H9 (cell line): ENCODE measurements at regions not wholly inside any gene's neighbourhood (a gene's known extent, or its start where the extent isn't known, plus 50 kb on each side); places are given as distances from the start of the nearest gene placed in this dataset.

Experiments
- DNase-seq: peaks from one replicate; pipeline ENCODE4 v3.0.0-alpha.2; 2017
- H2AFZ ChIP-seq: one replicate; pipeline ENCODE4 v1.6.1; 2013; ENCODE audit warnings: mild to moderate bottlenecking, low read length, control low read depth, moderate library complexity
- H2AK5ac ChIP-seq: 2 replicates; pipeline ENCODE4 v1.6.1; 2013; ENCODE audit warnings: low read length, control low read depth, mixed read lengths; ENCODE audit not compliant: insufficient read length
- H2BK120ac ChIP-seq: one replicate; pipeline ENCODE4 v1.6.1; 2013; ENCODE audit warnings: low read depth, mild to moderate bottlenecking, low read length, control low read depth, inconsistent platforms; ENCODE audit not compliant: poor library complexity, severe bottlenecking
- H2BK12ac ChIP-seq: 2 replicates; pipeline ENCODE4 v1.6.1; 2013; ENCODE audit warnings: low read length, control low read depth, mixed read lengths, low read depth; ENCODE audit not compliant: insufficient read length
- H2BK15ac ChIP-seq: 2 replicates; pipeline ENCODE4 v1.6.1; 2013; ENCODE audit warnings: low read depth, low read length, control low read depth
- H2BK20ac ChIP-seq: one replicate; pipeline ENCODE4 v1.6.1; 2013; ENCODE audit warnings: low read depth, mild to moderate bottlenecking, low read length, control low read depth, inconsistent platforms; ENCODE audit not compliant: poor library complexity, severe bottlenecking
- H2BK5ac ChIP-seq: 2 replicates; pipeline ENCODE4 v1.6.1; 2013; ENCODE audit warnings: low read length, control low read depth, mixed read lengths; ENCODE audit not compliant: insufficient read length
- H3K14ac ChIP-seq: 2 replicates; pipeline ENCODE4 v1.6.1; 2013; ENCODE audit warnings: low read length, control low read depth; ENCODE audit not compliant: insufficient read depth
- H3K18ac ChIP-seq: 2 replicates; pipeline ENCODE4 v1.6.1; 2013; ENCODE audit warnings: low read depth, mild to moderate bottlenecking, mixed read lengths, low read length, control low read depth; ENCODE audit not compliant: insufficient read length
- H3K23ac ChIP-seq: 2 replicates; pipeline ENCODE4 v1.6.1; 2013; ENCODE audit warnings: low read length, control low read depth, mixed read lengths, low read depth; ENCODE audit not compliant: insufficient read length
- H3K23me2 ChIP-seq: 2 replicates; pipeline ENCODE4 v1.6.1; 2013; ENCODE audit warnings: low read depth, mild to moderate bottlenecking, mixed read lengths, low read length, control low read depth; ENCODE audit not compliant: insufficient read length, poor library complexity, severe bottlenecking
- H3K27ac ChIP-seq: 2 replicates; pipeline ENCODE4 v1.5.1; 2013; ENCODE audit warnings: low read length, control low read depth, mixed read lengths, low read depth; ENCODE audit not compliant: insufficient read length
- H3K27me3 ChIP-seq: 2 replicates; pipeline ENCODE4 v1.6.1; 2013; ENCODE audit warnings: low read length, control low read depth, inconsistent platforms; ENCODE audit not compliant: insufficient read depth
- H3K4ac ChIP-seq: 2 replicates; pipeline ENCODE4 v1.6.1; 2013; ENCODE audit warnings: low read depth, mild to moderate bottlenecking, control low read depth, inconsistent platforms, low read length, moderate library complexity
- H3K4me1 ChIP-seq: 2 replicates; pipeline ENCODE4 v1.6.1; 2013; ENCODE audit warnings: low read length, control low read depth, inconsistent platforms; ENCODE audit not compliant: insufficient read depth
- H3K4me2 ChIP-seq: 2 replicates; pipeline ENCODE4 v1.6.1; 2013; ENCODE audit warnings: low read length, control low read depth, mixed read lengths; ENCODE audit not compliant: insufficient read length, insufficient read depth
- H3K56ac ChIP-seq: 2 replicates; pipeline ENCODE4 v1.6.1; 2013; ENCODE audit warnings: low read depth, mild to moderate bottlenecking, mixed read lengths, low read length, control low read depth; ENCODE audit not compliant: insufficient read length
- H3K79me1 ChIP-seq: 2 replicates; pipeline ENCODE4 v1.6.1; 2013; ENCODE audit warnings: low read depth, mild to moderate bottlenecking, moderate library complexity, low read length, control low read depth, inconsistent platforms; ENCODE audit not compliant: insufficient read depth, poor library complexity, severe bottlenecking
- H3K79me2 ChIP-seq: 2 replicates; pipeline ENCODE4 v1.6.1; 2013; ENCODE audit warnings: low read length, control low read depth, inconsistent platforms; ENCODE audit not compliant: insufficient read depth
- H3K9ac ChIP-seq: 2 replicates; pipeline ENCODE4 v1.6.1; 2013; ENCODE audit warnings: low read length, control low read depth, mixed read lengths; ENCODE audit not compliant: insufficient read length; ENCODE audit errors: extremely low read depth
- H3K9me3 ChIP-seq: one replicate; pipeline ENCODE4 v1.6.1; 2013; ENCODE audit warnings: low read depth, low read length, inconsistent platforms; ENCODE audit not compliant: control insufficient read depth
- H3T11ph ChIP-seq: one replicate; pipeline ENCODE4 v1.6.1; 2013; ENCODE audit warnings: mild to moderate bottlenecking, low read length, control low read depth, inconsistent platforms
- H4K20me1 ChIP-seq: one replicate; pipeline ENCODE4 v1.6.1; 2013; ENCODE audit not compliant: control insufficient read depth, insufficient read length, insufficient read depth
- H4K5ac ChIP-seq: 2 replicates; pipeline ENCODE4 v1.6.1; 2013; ENCODE audit warnings: low read depth, mild to moderate bottlenecking, mixed read lengths, low read length, control low read depth; ENCODE audit not compliant: insufficient read length
- H4K8ac ChIP-seq: replicated peaks from 2 replicates; pipeline ENCODE4 v1.6.1; 2013; ENCODE audit warnings: low read length, control low read depth, mixed read lengths, low read depth; ENCODE audit not compliant: insufficient read length
- H4K91ac ChIP-seq: 2 replicates; pipeline ENCODE4 v1.6.1; 2013; ENCODE audit warnings: low read depth, mild to moderate bottlenecking, moderate library complexity, mixed read lengths, low read length, control low read depth; ENCODE audit not compliant: insufficient read length
- H3K27ac Mint-ChIP-seq, 3 experiments: 2 replicates in 2 of 3; 3 replicates in 1 of 3; pipeline ENCODE4 v1.8.0; 2020 to 2021; ENCODE audit warnings: mixed read lengths in 3 of 3, mild to moderate bottlenecking in 1 of 3, moderate library complexity in 1 of 3
- H3K27me3 Mint-ChIP-seq: 2 replicates; pipeline ENCODE4 v1.8.0; 2021; ENCODE audit warnings: low read depth, mild to moderate bottlenecking, moderate library complexity, mixed read lengths
- H3K36me3 Mint-ChIP-seq, 3 experiments: 2 replicates in 2 of 3; 3 replicates in 1 of 3; pipeline ENCODE4 v1.8.0; 2020 to 2021; ENCODE audit warnings: low read depth in 3 of 3, mixed read lengths in 3 of 3; ENCODE audit not compliant: insufficient read depth in 1 of 3
- H3K4me1 Mint-ChIP-seq, 2 experiments: 2 replicates each; pipeline ENCODE4 v1.8.0; 2020; ENCODE audit warnings: mixed read lengths in 2 of 2
- H3K4me3 Mint-ChIP-seq, 2 experiments: 2 replicates in 1 of 2; 3 replicates in 1 of 2; pipeline ENCODE4 v1.8.0; 2020 to 2021; ENCODE audit warnings: mild to moderate bottlenecking in 2 of 2, mixed read lengths in 2 of 2, moderate library complexity in 1 of 2
- H3K9me3 Mint-ChIP-seq, 2 experiments: 2 replicates in 1 of 2; 3 replicates in 1 of 2; pipeline ENCODE4 v1.8.0; 2020; ENCODE audit warnings: mild to moderate bottlenecking in 2 of 2, mixed read lengths in 2 of 2, moderate library complexity in 1 of 2
- WGBS: extraction: QIAGEN DNeasy Blood & Tissue Kit; methylation state at CpG from one replicate; pipeline ENCODE4 v1.1.7; 2013; ENCODE audit warnings: missing lambda C conversion rate, low lambda C conversion rate, mixed read lengths; ENCODE audit not compliant: insufficient read length; ENCODE audit errors: extremely low coverage; 5-methylcytosine and 5-hydroxymethylcytosine counted together
- TF ChIP-seq, protein P1 (sequence below): fragments of 200-600 bp; sonication (generic); conservative IDR thresholded peaks from 3 replicates; pipeline ENCODE4 v1.8.0; 2021; ENCODE audit warnings: antibody characterized with exemption, mild to moderate bottlenecking

DNA sequence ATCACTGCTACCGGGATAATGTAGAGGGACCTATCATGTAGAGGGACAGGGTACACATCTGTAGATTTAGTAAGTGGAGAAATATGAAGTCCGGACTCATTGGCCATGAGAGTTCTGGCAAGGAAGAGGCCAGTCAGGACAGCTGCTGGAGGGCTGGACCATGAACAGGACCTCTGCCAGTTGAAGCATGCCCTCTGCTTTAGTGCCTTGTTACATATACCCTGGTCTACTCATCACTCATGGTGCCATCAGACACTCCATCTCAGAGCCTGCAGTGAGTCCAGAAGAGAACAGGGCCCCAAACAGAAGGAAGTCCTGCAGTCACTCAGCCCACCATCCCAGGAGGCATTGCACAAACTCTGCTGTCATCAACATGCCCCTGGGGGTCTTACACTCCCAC is 54.7 kb upstream of the CA12 start:
- Histone ChIP-seq H3K18ac (no peak overlapping the region), H3T11ph (no peak overlapping the region), H3K9me3 (no peaks in the 10 kb centered on the region), H2AK5ac (no peak overlapping the region), H3K14ac (peak overlapping the region; percentile 58; the same call in 1 of the 2 replicates), H4K91ac (no peak overlapping the region), H3K23me2 (peaks cover 5% of the 10 kb centered on the region), H4K8ac (peak overlapping the region; percentile 48), H3K79me2 (no peaks in the 10 kb centered on the region), H3K4me2 (no peak overlapping the region), H2BK12ac (no peak overlapping the region), H3K4me1 (peaks cover 16% of the 10 kb centered on the region), H4K20me1 (no peaks in the 10 kb centered on the region), H3K23ac (no peak overlapping the region), H3K4ac (no peak overlapping the region), H3K79me1 (no peaks in the 10 kb centered on the region), H2BK120ac (no peak overlapping the region), H2BK5ac (no peak overlapping the region), H4K5ac (no peak overlapping the region), H2BK15ac (no peak overlapping the region), H3K9ac (no peak overlapping the region), H3K56ac (no peak overlapping the region), H2BK20ac (no peak overlapping the region), H2AFZ (peak overlapping the region; percentile 40), H3K27me3 (no peaks in the 10 kb centered on the region), H3K27ac (no peak overlapping the region)
- peaks cover 7% of the 10 kb centered on the region for H3K27me3 Mint-ChIP-seq
- no peaks in the 10 kb centered on the region; a peak in 1 of 7 replicates for H3K36me3 Mint-ChIP-seq
- no peak for DNase-seq
- no peak overlapping the region for H3K4me3 Mint-ChIP-seq
- H3K9me3 Mint-ChIP-seq: no peaks in the 10 kb centered on the region
- peak overlapping the region in 2 of 3 experiments; percentile 52 to 70; a peak in 4 of 7 replicates for H3K27ac Mint-ChIP-seq
- TF ChIP-seq, protein P1, sequence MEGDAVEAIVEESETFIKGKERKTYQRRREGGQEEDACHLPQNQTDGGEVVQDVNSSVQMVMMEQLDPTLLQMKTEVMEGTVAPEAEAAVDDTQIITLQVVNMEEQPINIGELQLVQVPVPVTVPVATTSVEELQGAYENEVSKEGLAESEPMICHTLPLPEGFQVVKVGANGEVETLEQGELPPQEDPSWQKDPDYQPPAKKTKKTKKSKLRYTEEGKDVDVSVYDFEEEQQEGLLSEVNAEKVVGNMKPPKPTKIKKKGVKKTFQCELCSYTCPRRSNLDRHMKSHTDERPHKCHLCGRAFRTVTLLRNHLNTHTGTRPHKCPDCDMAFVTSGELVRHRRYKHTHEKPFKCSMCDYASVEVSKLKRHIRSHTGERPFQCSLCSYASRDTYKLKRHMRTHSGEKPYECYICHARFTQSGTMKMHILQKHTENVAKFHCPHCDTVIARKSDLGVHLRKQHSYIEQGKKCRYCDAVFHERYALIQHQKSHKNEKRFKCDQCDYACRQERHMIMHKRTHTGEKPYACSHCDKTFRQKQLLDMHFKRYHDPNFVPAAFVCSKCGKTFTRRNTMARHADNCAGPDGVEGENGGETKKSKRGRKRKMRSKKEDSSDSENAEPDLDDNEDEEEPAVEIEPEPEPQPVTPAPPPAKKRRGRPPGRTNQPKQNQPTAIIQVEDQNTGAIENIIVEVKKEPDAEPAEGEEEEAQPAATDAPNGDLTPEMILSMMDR: no peak
- peaks cover 32 to 45% of the 10 kb centered on the region in 2 experiments for H3K4me1 Mint-ChIP-seq
- WGBS: no CpG with 5 or more reads among the region's 2 CpGs
